ENCODE measurements at regions not wholly inside any gene's neighbourhood (a gene's known extent, or its start where the extent isn't known, plus 50 kb on each side); places are given as distances from the start of the nearest gene placed in this dataset.
A peak's percentile ranks its signal among the peaks of the same experiment; 100 is the strongest.

GRCh38 chr9:115261656-115262081 lies 143.7 kb upstream of the TNC start:
- DNase-seq = no peak
- no peak overlapping the region for H3K27ac ChIP-seq

GRCh38 chr9:115262477-115262876 lies 144.5 kb upstream of the TNC start:
- TF ChIP-seq CTCF (IDR thresholded peaks at IDR 0.05; ENCODE audit: low read depth, low read length) = no peak
- Histone ChIP-seq H3K4me3 (ENCODE audit: low read depth, low read length) (no peak overlapping the region), H3K9me3 (ENCODE audit: severe bottlenecking) (no peaks in the 10 kb centered on the region), H3K27me3 (ENCODE audit: insufficient read depth, low read depth, severe bottlenecking) (no peaks in the 10 kb centered on the region), H3K27ac (no peak overlapping the region), H3K36me3 (no peaks in the 10 kb centered on the region)
- peak; percentile 28 for DNase-seq

More at GRCh38 chr9:115261656-115262081, 143.7 kb upstream of the TNC start:
- no peak for TF ChIP-seq CTCF (IDR thresholded peaks at IDR 0.05; ENCODE audit: low read depth, low read length)
- no peak overlapping the region for H3K4me3 ChIP-seq (ENCODE audit: low read depth, low read length)
- no peaks in the 10 kb centered on the region for H3K36me3 ChIP-seq
- no peaks in the 10 kb centered on the region for H3K9me3 ChIP-seq (ENCODE audit: severe bottlenecking)
- H3K27me3 ChIP-seq (ENCODE audit: insufficient read depth, low read depth, severe bottlenecking) = no peaks in the 10 kb centered on the region

- no peak for TF ChIP-seq CTCF (IDR thresholded peaks at IDR 0.05; ENCODE audit: low read depth, low read length)
- Histone ChIP-seq H3K36me3 (no peaks in the 10 kb centered on the region), H3K4me3 (ENCODE audit: low read depth, low read length) (no peak overlapping the region), H3K27me3 (ENCODE audit: insufficient read depth, low read depth, severe bottlenecking) (no peaks in the 10 kb centered on the region), H3K27ac (no peak overlapping the region), H3K9me3 (ENCODE audit: severe bottlenecking) (no peaks in the 10 kb centered on the region)
- no peak for DNase-seq
These were observed 145.0 kb upstream of the TNC start for GRCh38 chr9:115262952-115263351.

GRCh38 chr9:115263371-115264075 lies 145.6 kb upstream of the TNC start:
- no peak for TF ChIP-seq CTCF (IDR thresholded peaks at IDR 0.05; ENCODE audit: low read depth, low read length)
- DNase-seq = no peak
- no peak overlapping the region for H3K27ac ChIP-seq
- H3K36me3 ChIP-seq = no peaks in the 10 kb centered on the region
- H3K4me3 ChIP-seq (ENCODE audit: low read depth, low read length) = no peak overlapping the region
- no peaks in the 10 kb centered on the region for H3K27me3 ChIP-seq (ENCODE audit: insufficient read depth, low read depth, severe bottlenecking)
- no peaks in the 10 kb centered on the region for H3K9me3 ChIP-seq (ENCODE audit: severe bottlenecking)

- Histone ChIP-seq H3K9me3 (ENCODE audit: severe bottlenecking) (no peaks in the 10 kb centered on the region), H3K27me3 (ENCODE audit: insufficient read depth, low read depth, severe bottlenecking) (no peaks in the 10 kb centered on the region), H3K4me3 (ENCODE audit: low read depth, low read length) (no peak overlapping the region), H3K36me3 (no peaks in the 10 kb centered on the region), H3K27ac (no peak overlapping the region)
- no peak for TF ChIP-seq CTCF (IDR thresholded peaks at IDR 0.05; ENCODE audit: low read depth, low read length)
- DNase-seq = no peak
These were observed 146.4 kb upstream of the TNC start for GRCh38 chr9:115264313-115264712.

GRCh38 chr9:115267790-115268189 lies 149.8 kb upstream of the TNC start:
- DNase-seq = no peak
- Histone ChIP-seq H3K36me3 (no peaks in the 10 kb centered on the region), H3K27ac (no peak overlapping the region), H3K27me3 (ENCODE audit: insufficient read depth, low read depth, severe bottlenecking) (no peaks in the 10 kb centered on the region), H3K9me3 (ENCODE audit: severe bottlenecking) (peaks cover 3% of the 10 kb centered on the region), H3K4me3 (ENCODE audit: low read depth, low read length) (no peak overlapping the region)
- TF ChIP-seq CTCF (IDR thresholded peaks at IDR 0.05; ENCODE audit: low read depth, low read length) = no peak

All from WERI-Rb-1 (cell line).